GM21423 (cell line): ENCODE measurements at regions not wholly inside any gene's neighbourhood (a gene's known extent, or its start where the extent isn't known, plus 50 kb on each side); places are given as distances from the start of the nearest gene placed in this dataset.

ENCODE experiments used
- ATAC-seq: cut with Tn5 transposase; IDR thresholded peaks from one replicate; pipeline ENCODE4 v1.9.1; 2021; ENCODE audit warnings: mild to moderate bottlenecking, moderate library complexity; ENCODE audit not compliant: unreplicated experiment

- ATAC-seq: no peak
Observed at GRCh38 chr1:101316799-101317198, 80.0 kb downstream of the S1PR1 start.

- no peak for ATAC-seq
Observed at GRCh38 chr1:101317590-101317989, 80.8 kb downstream of the S1PR1 start.

GRCh38 chr1:101323535-101323934, 86.7 kb downstream of the S1PR1 start:
- ATAC-seq: no peak

GRCh38 chr1:101325144-101325543, 88.3 kb downstream of the S1PR1 start:
- ATAC-seq: no peak

- no peak for ATAC-seq
Observed at GRCh38 chr1:101330427-101331130, 93.8 kb downstream of the S1PR1 start.

GRCh38 chr1:101331794-101332193, 95.0 kb downstream of the S1PR1 start:
- no peak for ATAC-seq

GRCh38 chr1:101332633-101333032, 95.8 kb downstream of the S1PR1 start:
- ATAC-seq: no peak

- ATAC-seq: no peak
Observed at GRCh38 chr1:101333186-101333585, 96.4 kb downstream of the S1PR1 start.

GRCh38 chr1:101337968-101338367, 101.1 kb downstream of the S1PR1 start:
- no peak for ATAC-seq

GRCh38 chr1:101338714-101339430, 102.1 kb downstream of the S1PR1 start:
- no peak for ATAC-seq

- no peak for ATAC-seq
Observed at GRCh38 chr1:101344745-101345144, 107.9 kb downstream of the S1PR1 start.

- ATAC-seq: no peak
Observed at GRCh38 chr1:101346419-101346818, 109.6 kb downstream of the S1PR1 start.

GRCh38 chr1:101356013-101356412, 119.2 kb downstream of the S1PR1 start:
- no peak for ATAC-seq

GRCh38 chr1:101356604-101357443, 120.0 kb downstream of the S1PR1 start:
- peak; percentile 30 for ATAC-seq

- ATAC-seq: peak; percentile 94
Observed at GRCh38 chr1:101357444-101357986, 120.7 kb downstream of the S1PR1 start.

- ATAC-seq: no peak
Observed at GRCh38 chr1:101360506-101360905, 123.7 kb downstream of the S1PR1 start.

GRCh38 chr1:101363891-101364318, 127.1 kb downstream of the S1PR1 start:
- no peak for ATAC-seq

- ATAC-seq: no peak
Observed at GRCh38 chr1:101364370-101365120, 127.7 kb downstream of the S1PR1 start.

- ATAC-seq: no peak
Observed at GRCh38 chr1:101365186-101365585, 128.4 kb downstream of the S1PR1 start.

- no peak for ATAC-seq
Observed at GRCh38 chr1:101365878-101366277, 129.1 kb downstream of the S1PR1 start.
